B cell (primary cell): ENCODE measurements at regions not wholly inside any gene's neighbourhood (a gene's known extent, or its start where the extent isn't known, plus 50 kb on each side); places are given as distances from the start of the nearest gene placed in this dataset.

Experiments used
- CTCF ChIP-seq: fragments of 200-600 bp; IDR thresholded peaks from one replicate; pipeline ENCODE4 v1.8.0; 2022; ENCODE audit warnings: antibody characterized with exemption, mild to moderate bottlenecking
- EZH2 ChIP-seq: IDR thresholded peaks from 2 replicates; pipeline ENCODE4 v1.6.1; 2012; ENCODE audit warnings: borderline replicate concordance, low read depth, mild to moderate bottlenecking, moderate library complexity, low read length; ENCODE audit not compliant: insufficient read depth, poor library complexity, severe bottlenecking

GRCh38 chr2:153761936-153762335, 109.8 kb upstream of the GALNT13 start:
- TF ChIP-seq CTCF (no peak), EZH2 (no peak)
